Right lobe of liver (tissue), 4 donors: ENCODE measurements at regions not wholly inside any gene's neighbourhood (a gene's known extent, or its start where the extent isn't known, plus 50 kb on each side); places are given as distances from the start of the nearest gene placed in this dataset.

Experiments
- POLR2A ChIP-seq: fragments of 450-650 bp; IDR thresholded peaks from one replicate; pipeline ENCODE4 v1.6.1; 2017; ENCODE audit warnings: antibody characterized with exemption, mild to moderate bottlenecking
- TF ChIP-seq, protein P1 (sequence below), 4 donors: fragments of 200-600 bp in 3 of 4; fragments of 450-650 bp in 1 of 4; IDR thresholded peaks; one replicate each; pipeline versions ENCODE4 v1.5.1 to v1.8.0; 2016 to 2022; ENCODE audit warnings: antibody characterized with exemption in 4 of 4, mild to moderate bottlenecking in 2 of 4
- donor health status: DM: no; HTN: no; CAD: no.
- donor health status: DM: no; HTN: no; CAD: no.
- donor health status: DM: no; HTN: yes; CAD: no.

- TF ChIP-seq, protein P1, sequence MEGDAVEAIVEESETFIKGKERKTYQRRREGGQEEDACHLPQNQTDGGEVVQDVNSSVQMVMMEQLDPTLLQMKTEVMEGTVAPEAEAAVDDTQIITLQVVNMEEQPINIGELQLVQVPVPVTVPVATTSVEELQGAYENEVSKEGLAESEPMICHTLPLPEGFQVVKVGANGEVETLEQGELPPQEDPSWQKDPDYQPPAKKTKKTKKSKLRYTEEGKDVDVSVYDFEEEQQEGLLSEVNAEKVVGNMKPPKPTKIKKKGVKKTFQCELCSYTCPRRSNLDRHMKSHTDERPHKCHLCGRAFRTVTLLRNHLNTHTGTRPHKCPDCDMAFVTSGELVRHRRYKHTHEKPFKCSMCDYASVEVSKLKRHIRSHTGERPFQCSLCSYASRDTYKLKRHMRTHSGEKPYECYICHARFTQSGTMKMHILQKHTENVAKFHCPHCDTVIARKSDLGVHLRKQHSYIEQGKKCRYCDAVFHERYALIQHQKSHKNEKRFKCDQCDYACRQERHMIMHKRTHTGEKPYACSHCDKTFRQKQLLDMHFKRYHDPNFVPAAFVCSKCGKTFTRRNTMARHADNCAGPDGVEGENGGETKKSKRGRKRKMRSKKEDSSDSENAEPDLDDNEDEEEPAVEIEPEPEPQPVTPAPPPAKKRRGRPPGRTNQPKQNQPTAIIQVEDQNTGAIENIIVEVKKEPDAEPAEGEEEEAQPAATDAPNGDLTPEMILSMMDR (IDR thresholded peaks at IDR 0.05) = no peak
- no peak for TF ChIP-seq POLR2A
Measured at GRCh38 chr10:10520491-10521385, 496.9 kb upstream of the CELF2 start.
